ENCODE measurements at regions not wholly inside any gene's neighbourhood (a gene's known extent, or its start where the extent isn't known, plus 50 kb on each side); places are given as distances from the start of the nearest gene placed in this dataset.

- DNase-seq, result no peak
- H3K9me3 Mint-ChIP-seq, result peaks cover 5% of the 10 kb centered on the region
- H3K36me3 Mint-ChIP-seq (ENCODE audit: low read depth), result no peaks in the 10 kb centered on the region
These were observed 289.4 kb downstream of the RNF144B start for GRCh38 chr6:18676548-18676947.

GRCh38 chr6:18680842-18681241, 293.7 kb downstream of the RNF144B start:
- Mint-ChIP-seq H3K9me3 (peaks cover 5% of the 10 kb centered on the region), H3K4me3 (no peak overlapping the region), H3K4me1 (no peaks in the 10 kb centered on the region), H3K36me3 (ENCODE audit: low read depth) (no peaks in the 10 kb centered on the region), H3K27ac (no peak overlapping the region), H3K27me3 (ENCODE audit: low read depth, poor library complexity) (peaks cover 4% of the 10 kb centered on the region)
- no peak for DNase-seq
- TF ChIP-seq, protein P1, sequence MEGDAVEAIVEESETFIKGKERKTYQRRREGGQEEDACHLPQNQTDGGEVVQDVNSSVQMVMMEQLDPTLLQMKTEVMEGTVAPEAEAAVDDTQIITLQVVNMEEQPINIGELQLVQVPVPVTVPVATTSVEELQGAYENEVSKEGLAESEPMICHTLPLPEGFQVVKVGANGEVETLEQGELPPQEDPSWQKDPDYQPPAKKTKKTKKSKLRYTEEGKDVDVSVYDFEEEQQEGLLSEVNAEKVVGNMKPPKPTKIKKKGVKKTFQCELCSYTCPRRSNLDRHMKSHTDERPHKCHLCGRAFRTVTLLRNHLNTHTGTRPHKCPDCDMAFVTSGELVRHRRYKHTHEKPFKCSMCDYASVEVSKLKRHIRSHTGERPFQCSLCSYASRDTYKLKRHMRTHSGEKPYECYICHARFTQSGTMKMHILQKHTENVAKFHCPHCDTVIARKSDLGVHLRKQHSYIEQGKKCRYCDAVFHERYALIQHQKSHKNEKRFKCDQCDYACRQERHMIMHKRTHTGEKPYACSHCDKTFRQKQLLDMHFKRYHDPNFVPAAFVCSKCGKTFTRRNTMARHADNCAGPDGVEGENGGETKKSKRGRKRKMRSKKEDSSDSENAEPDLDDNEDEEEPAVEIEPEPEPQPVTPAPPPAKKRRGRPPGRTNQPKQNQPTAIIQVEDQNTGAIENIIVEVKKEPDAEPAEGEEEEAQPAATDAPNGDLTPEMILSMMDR (IDR thresholded peaks at IDR 0.05), result no peak

More at GRCh38 chr6:18676548-18676947, 289.4 kb downstream of the RNF144B start:
- no peaks in the 10 kb centered on the region for H3K4me1 Mint-ChIP-seq
- H3K27me3 Mint-ChIP-seq (ENCODE audit: low read depth, poor library complexity), result no peaks in the 10 kb centered on the region
- H3K4me3 Mint-ChIP-seq, result no peak overlapping the region
- H3K27ac Mint-ChIP-seq, result no peak overlapping the region
- TF ChIP-seq, protein P1 (IDR thresholded peaks at IDR 0.05), result no peak

DNA sequence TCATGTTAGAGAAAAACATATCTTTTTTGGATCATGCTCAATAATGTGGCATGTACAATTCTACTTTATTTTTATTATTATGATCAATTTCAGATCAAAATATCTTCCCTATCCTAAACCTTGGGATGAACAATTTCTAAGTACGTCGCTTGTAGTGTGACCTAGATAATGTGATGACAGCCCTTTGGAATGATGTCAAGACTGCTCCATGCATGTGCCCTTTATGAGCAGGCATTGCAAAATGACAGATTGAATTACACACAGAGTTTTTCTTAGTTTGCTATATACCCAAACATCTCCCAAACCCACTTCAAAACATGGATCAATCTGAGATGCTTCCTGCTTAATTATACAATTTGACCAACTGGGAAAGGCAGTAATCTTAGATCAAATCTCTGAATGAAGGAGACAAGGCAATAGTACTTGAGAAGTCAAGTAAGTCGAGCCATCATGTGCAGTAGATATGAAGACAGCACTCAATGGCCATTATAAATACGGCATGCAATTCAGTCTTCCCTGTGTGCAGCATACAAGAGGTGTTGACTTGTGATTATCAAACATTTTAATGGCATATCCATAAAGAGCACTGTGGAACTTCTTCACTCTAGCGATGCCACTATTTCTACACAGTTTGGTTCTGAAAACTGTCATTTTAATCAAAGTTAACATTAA, 294.8 kb downstream of the RNF144B start:
- H3K27me3 Mint-ChIP-seq (ENCODE audit: low read depth, poor library complexity), result peaks cover 4% of the 10 kb centered on the region
- DNase-seq, result no peak
- no peak overlapping the region for H3K27ac Mint-ChIP-seq
- TF ChIP-seq, protein P1 (IDR thresholded peaks at IDR 0.05), result no peak
- peaks cover 5% of the 10 kb centered on the region for H3K9me3 Mint-ChIP-seq
- H3K4me1 Mint-ChIP-seq, result no peaks in the 10 kb centered on the region
- no peak overlapping the region for H3K4me3 Mint-ChIP-seq
- H3K36me3 Mint-ChIP-seq (ENCODE audit: low read depth), result no peaks in the 10 kb centered on the region

DNA sequence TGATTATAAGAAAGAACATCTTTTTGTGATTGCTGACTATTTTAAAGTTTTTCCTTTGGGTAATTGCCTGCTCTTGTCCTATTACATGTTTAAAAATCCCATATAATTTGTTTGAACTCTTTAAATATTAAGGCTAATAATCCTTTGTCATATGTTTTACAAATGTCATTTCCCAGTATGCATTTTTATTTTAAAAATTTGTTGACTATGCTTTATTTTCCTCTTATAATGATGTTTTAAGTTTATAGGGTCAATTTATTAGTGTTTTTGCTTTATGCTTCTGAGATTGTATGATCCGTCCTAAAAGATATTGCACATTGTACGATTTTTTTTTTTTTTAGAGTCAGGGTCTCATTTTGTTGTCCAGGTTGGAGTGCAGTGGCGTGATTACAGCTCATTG, 297.2 kb downstream of the RNF144B start:
- Mint-ChIP-seq H3K27ac (no peak overlapping the region), H3K4me1 (no peaks in the 10 kb centered on the region)

GRCh38 chr6:18692929-18693685, 306.0 kb downstream of the RNF144B start:
- Mint-ChIP-seq H3K4me3 (no peak overlapping the region), H3K4me1 (no peaks in the 10 kb centered on the region), H3K27me3 (ENCODE audit: low read depth, poor library complexity) (no peaks in the 10 kb centered on the region), H3K36me3 (ENCODE audit: low read depth) (no peaks in the 10 kb centered on the region), H3K9me3 (no peaks in the 10 kb centered on the region), H3K27ac (no peak overlapping the region)
- DNase-seq, result no peak
- TF ChIP-seq, protein P1 (IDR thresholded peaks at IDR 0.05), result no peak

More for the DNA sequence above, 297.2 kb downstream of the RNF144B start:
- Mint-ChIP-seq H3K9me3 (peaks cover 3% of the 10 kb centered on the region), H3K27me3 (ENCODE audit: low read depth, poor library complexity) (peaks cover 4% of the 10 kb centered on the region), H3K4me3 (no peak overlapping the region), H3K36me3 (ENCODE audit: low read depth) (no peaks in the 10 kb centered on the region)
- no peak for DNase-seq
- TF ChIP-seq, protein P1 (IDR thresholded peaks at IDR 0.05), result no peak

Measured in nephron progenitor cell (in vitro differentiated cells).